Osteoblast (primary cell): ENCODE measurements at regions not wholly inside any gene's neighbourhood (a gene's known extent, or its start where the extent isn't known, plus 50 kb on each side); places are given as distances from the start of the nearest gene placed in this dataset.
A peak's percentile ranks its signal among the peaks of the same experiment; 100 is the strongest.

Experiments
- DNase-seq: peaks from one replicate; pipeline ENCODE4 v3.0.0; 2011; ENCODE audit warnings: low spot score, mixed read lengths; ENCODE audit not compliant: insufficient read length; ENCODE audit errors: missing footprints
- H2AFZ ChIP-seq: 2 replicates; pipeline ENCODE4 v1.6.0; 2011; ENCODE audit warnings: mild to moderate bottlenecking, low read length
- H3K27ac ChIP-seq: 2 replicates; pipeline ENCODE4 v1.5.1; 2011; ENCODE audit warnings: mild to moderate bottlenecking, low read depth, low read length, moderate library complexity
- H3K27me3 ChIP-seq: 2 replicates; pipeline ENCODE4 v1.6.0; 2012; ENCODE audit warnings: mild to moderate bottlenecking, control low read depth, inconsistent platforms, low read length, moderate library complexity; ENCODE audit not compliant: insufficient read depth
- H3K36me3 ChIP-seq: 2 replicates; pipeline ENCODE4 v1.5.1; 2011; ENCODE audit warnings: mild to moderate bottlenecking, low read length, control low read depth, moderate library complexity; ENCODE audit not compliant: insufficient read depth
- H3K4me1 ChIP-seq: 2 replicates; pipeline ENCODE4 v1.5.1; 2011; ENCODE audit warnings: mild to moderate bottlenecking, low read length, control low read depth, moderate library complexity; ENCODE audit not compliant: insufficient read depth
- H3K4me2 ChIP-seq: 2 replicates; pipeline ENCODE4 v1.6.0; 2011; ENCODE audit warnings: mild to moderate bottlenecking, low read length; ENCODE audit not compliant: insufficient read depth
- H3K4me3 ChIP-seq: fragments of 200-600 bp; sonication (generic); 3 replicates; pipeline ENCODE4 v1.5.1; 2012; ENCODE audit warnings: mild to moderate bottlenecking, low read length, inconsistent platforms; ENCODE audit not compliant: insufficient read depth
- H3K79me2 ChIP-seq: 2 replicates; pipeline ENCODE4 v1.6.0; 2012; ENCODE audit warnings: mild to moderate bottlenecking, low read length, control low read depth, inconsistent platforms; ENCODE audit not compliant: insufficient read depth
- H3K9me3 ChIP-seq: 2 replicates; pipeline ENCODE4 v1.5.1; 2011; ENCODE audit warnings: low read depth, low read length, control low read depth
- H4K20me1 ChIP-seq: 2 replicates; pipeline ENCODE4 v1.6.0; 2012; ENCODE audit warnings: mild to moderate bottlenecking, low read length, control low read depth; ENCODE audit not compliant: insufficient read depth
- TF ChIP-seq, protein P1 (sequence below): IDR thresholded peaks from 2 replicates; pipeline ENCODE4 v1.5.1; 2011; ENCODE audit warnings: mild to moderate bottlenecking, low read depth, low read length, moderate library complexity; ENCODE audit errors: extremely low read depth

DNA sequence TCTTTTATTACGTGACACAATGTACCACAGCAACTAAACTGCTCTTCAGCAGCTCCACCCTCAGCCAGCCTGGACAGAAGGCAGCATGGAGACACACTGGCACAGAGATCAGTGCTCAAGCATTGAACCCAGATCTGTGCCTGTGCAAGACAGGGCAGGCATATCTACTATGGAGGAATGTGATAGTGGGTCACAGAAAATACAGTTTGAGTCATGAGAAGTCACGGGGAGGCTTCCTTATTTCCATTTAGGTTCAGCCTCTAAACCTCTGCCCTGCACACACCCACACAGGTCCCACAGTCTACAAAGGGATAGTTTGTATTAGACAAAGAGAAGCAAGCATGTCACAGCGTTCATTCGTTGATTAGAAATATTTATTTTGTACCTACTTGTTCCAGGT lies 187.4 kb upstream of the AGR3 start:
- Histone ChIP-seq H4K20me1 (no peaks in the 10 kb centered on the region), H2AFZ (peak overlapping the region; percentile 10)

DNA sequence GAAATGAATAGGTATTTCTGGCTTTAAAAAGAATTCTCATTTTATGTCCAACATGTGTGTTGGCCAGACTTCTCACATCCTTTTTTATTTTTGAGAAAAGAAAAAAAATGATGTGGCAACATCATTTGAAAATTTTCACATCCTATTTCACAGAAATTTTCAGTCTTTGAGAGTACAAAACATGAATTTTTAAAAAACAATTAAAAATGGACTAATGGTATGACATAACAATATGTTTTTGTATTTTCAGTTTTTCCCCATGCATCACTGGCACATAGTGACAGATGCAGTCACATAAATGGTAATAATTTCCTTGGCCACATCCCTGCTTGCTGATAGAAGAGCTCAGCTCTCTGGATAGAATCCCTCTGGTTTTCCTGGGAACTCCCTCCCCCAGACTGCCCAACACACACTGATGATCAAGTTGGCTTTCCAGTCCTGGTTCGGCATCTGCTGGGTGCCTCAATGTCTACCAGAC lies 188.5 kb upstream of the AGR3 start:
- no peak overlapping the region for H3K4me3 ChIP-seq
- peaks cover 3% of the 10 kb centered on the region for H3K4me1 ChIP-seq
- H4K20me1 ChIP-seq, result no peaks in the 10 kb centered on the region
- no peak for DNase-seq
- H3K79me2 ChIP-seq, result no peaks in the 10 kb centered on the region
- no peaks in the 10 kb centered on the region for H3K9me3 ChIP-seq
- no peak overlapping the region for H2AFZ ChIP-seq
- H3K4me2 ChIP-seq, result no peak overlapping the region
- H3K27ac ChIP-seq, result no peak overlapping the region
- no peaks in the 10 kb centered on the region for H3K36me3 ChIP-seq
- TF ChIP-seq, protein P1, sequence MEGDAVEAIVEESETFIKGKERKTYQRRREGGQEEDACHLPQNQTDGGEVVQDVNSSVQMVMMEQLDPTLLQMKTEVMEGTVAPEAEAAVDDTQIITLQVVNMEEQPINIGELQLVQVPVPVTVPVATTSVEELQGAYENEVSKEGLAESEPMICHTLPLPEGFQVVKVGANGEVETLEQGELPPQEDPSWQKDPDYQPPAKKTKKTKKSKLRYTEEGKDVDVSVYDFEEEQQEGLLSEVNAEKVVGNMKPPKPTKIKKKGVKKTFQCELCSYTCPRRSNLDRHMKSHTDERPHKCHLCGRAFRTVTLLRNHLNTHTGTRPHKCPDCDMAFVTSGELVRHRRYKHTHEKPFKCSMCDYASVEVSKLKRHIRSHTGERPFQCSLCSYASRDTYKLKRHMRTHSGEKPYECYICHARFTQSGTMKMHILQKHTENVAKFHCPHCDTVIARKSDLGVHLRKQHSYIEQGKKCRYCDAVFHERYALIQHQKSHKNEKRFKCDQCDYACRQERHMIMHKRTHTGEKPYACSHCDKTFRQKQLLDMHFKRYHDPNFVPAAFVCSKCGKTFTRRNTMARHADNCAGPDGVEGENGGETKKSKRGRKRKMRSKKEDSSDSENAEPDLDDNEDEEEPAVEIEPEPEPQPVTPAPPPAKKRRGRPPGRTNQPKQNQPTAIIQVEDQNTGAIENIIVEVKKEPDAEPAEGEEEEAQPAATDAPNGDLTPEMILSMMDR, result no peak
- no peaks in the 10 kb centered on the region for H3K27me3 ChIP-seq

More for the DNA sequence above, 187.4 kb upstream of the AGR3 start:
- H3K4me1 ChIP-seq, result peaks cover 3% of the 10 kb centered on the region
- H3K79me2 ChIP-seq, result no peaks in the 10 kb centered on the region
- no peak overlapping the region for H3K4me3 ChIP-seq
- H3K9me3 ChIP-seq, result no peaks in the 10 kb centered on the region
- no peaks in the 10 kb centered on the region for H3K27me3 ChIP-seq
- no peaks in the 10 kb centered on the region for H3K36me3 ChIP-seq
- no peak for DNase-seq
- H3K4me2 ChIP-seq, result no peak overlapping the region
- TF ChIP-seq, protein P1, result no peak
- H3K27ac ChIP-seq, result no peak overlapping the region

DNA sequence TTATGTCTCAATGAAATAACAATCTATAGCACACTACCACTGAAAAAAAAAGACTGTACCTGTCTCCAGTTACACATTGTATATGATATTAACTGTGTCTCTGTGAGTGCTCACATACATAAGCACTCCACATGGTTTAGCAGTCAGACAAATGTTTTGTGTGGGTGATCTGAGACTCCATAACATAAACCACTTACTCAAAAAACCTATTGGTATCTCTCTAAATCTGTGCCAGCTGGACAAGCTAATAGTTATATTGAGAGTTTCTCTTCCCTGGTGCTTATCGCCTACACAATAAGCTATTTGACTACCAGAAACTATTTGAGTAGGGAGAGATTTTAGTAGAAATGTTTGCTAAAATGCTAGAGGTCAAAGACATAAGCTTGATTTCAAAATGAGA lies 190.1 kb upstream of the AGR3 start:
- no peak overlapping the region for H3K4me2 ChIP-seq
- H3K9me3 ChIP-seq, result no peaks in the 10 kb centered on the region
- TF ChIP-seq, protein P1, result no peak
- no peak overlapping the region for H3K27ac ChIP-seq
- H3K4me3 ChIP-seq, result no peak overlapping the region
- no peak for DNase-seq
- no peaks in the 10 kb centered on the region for H3K79me2 ChIP-seq
- no peaks in the 10 kb centered on the region for H3K36me3 ChIP-seq
- peaks cover 3% of the 10 kb centered on the region for H3K4me1 ChIP-seq
- H2AFZ ChIP-seq, result no peak overlapping the region
- H3K27me3 ChIP-seq, result no peaks in the 10 kb centered on the region
- no peaks in the 10 kb centered on the region for H4K20me1 ChIP-seq

DNA sequence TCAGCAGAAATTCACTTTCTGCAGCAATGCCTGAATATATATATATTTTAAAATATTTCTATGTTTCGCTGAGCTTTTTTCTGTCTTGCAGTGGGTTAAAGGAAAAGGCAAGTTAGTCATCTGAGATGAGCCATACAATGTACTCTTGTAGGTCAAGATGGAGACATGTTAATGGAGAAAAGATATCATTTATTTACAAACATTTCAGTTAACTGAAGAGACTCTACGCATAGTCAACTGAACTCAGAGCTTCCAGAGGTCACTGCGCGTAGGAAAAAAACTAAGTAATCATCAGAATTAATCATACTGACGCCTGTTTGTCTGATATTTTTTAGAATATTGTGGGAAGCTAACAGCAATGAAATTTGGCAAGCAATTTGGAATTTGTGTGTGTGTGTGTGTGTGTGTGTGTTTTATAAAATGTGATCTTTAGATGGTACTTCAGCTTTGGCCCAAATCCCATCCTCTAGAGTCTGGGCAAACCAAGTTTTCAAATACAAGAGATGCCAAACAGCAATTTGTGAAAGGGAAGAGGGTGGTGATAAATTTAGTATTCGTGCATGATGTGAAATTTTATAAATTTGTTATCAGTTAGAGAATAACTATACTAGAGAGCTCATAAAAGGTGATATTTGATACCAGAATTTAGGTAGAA lies 193.9 kb upstream of the AGR3 start:
- no peaks in the 10 kb centered on the region for H3K36me3 ChIP-seq
- no peak overlapping the region for H3K4me3 ChIP-seq
- H3K4me1 ChIP-seq, result no peaks in the 10 kb centered on the region
- no peak overlapping the region for H3K4me2 ChIP-seq
- H2AFZ ChIP-seq, result no peak overlapping the region
- no peak for DNase-seq
- no peaks in the 10 kb centered on the region for H3K9me3 ChIP-seq
- H3K27ac ChIP-seq, result no peak overlapping the region
- TF ChIP-seq, protein P1, result no peak
- H3K79me2 ChIP-seq, result no peaks in the 10 kb centered on the region
- no peaks in the 10 kb centered on the region for H4K20me1 ChIP-seq
- no peaks in the 10 kb centered on the region for H3K27me3 ChIP-seq
